ENCODE measurements at regions not wholly inside any gene's neighbourhood (a gene's known extent, or its start where the extent isn't known, plus 50 kb on each side); places are given as distances from the start of the nearest gene placed in this dataset.
"Not testable (repeated sequence)": the region's sequence is repeated elsewhere in the genome, so short reads cannot be mapped to it uniquely, and the experiment has no call there.

DNA sequence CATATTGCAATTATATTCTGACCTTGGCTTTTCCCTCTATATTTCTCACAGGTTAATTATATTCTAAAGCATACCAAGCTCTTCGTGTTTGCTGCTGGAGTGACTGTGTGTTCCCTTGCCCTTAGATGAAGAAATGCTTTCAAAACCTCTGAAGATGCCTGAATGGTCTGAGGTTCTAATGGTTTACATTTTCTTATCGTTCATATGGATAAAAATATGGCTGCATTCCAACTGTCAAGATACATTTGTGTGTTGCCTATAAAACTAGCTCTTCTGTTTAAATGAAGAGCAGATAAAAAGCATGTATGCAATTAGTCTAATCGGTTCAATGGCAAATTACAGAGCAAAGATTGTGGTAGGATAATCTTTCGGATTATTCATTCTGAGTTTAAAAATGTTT lies 68.4 kb upstream of the ANKRD10 start:
- TF ChIP-seq, protein P1, sequence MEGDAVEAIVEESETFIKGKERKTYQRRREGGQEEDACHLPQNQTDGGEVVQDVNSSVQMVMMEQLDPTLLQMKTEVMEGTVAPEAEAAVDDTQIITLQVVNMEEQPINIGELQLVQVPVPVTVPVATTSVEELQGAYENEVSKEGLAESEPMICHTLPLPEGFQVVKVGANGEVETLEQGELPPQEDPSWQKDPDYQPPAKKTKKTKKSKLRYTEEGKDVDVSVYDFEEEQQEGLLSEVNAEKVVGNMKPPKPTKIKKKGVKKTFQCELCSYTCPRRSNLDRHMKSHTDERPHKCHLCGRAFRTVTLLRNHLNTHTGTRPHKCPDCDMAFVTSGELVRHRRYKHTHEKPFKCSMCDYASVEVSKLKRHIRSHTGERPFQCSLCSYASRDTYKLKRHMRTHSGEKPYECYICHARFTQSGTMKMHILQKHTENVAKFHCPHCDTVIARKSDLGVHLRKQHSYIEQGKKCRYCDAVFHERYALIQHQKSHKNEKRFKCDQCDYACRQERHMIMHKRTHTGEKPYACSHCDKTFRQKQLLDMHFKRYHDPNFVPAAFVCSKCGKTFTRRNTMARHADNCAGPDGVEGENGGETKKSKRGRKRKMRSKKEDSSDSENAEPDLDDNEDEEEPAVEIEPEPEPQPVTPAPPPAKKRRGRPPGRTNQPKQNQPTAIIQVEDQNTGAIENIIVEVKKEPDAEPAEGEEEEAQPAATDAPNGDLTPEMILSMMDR (conservative IDR thresholded peaks at IDR 0.05; ENCODE audit: control insufficient read depth, insufficient read depth, low read depth, low read length): no peak
- no peak for DNase-seq (ENCODE audit: low read depth)
- no peak overlapping the region for H3K4me3 ChIP-seq (ENCODE audit: control insufficient read depth, low read depth, low read length)

DNA sequence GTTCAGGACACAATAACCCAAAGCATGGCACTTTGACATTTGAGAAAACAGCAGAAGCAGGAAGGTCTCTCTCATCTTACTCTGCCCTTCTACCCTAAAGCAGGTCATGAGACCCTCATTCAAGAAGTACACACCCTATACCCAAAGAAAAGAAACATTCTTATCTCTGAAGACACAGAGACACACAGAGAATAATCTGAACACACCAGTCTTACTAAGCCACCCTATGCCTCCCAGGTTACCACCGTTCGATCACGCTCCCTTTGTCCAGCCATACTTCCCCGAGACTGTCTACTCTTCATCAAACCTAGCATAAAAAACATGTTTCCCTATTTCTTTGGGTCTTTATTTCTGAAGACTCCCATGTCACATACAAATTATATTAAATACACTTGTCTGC lies 66.5 kb upstream of the ANKRD10 start:
- TF ChIP-seq, protein P1 (conservative IDR thresholded peaks at IDR 0.05; ENCODE audit: control insufficient read depth, insufficient read depth, low read depth, low read length): no peak
- no peak for DNase-seq (ENCODE audit: low read depth)

DNA sequence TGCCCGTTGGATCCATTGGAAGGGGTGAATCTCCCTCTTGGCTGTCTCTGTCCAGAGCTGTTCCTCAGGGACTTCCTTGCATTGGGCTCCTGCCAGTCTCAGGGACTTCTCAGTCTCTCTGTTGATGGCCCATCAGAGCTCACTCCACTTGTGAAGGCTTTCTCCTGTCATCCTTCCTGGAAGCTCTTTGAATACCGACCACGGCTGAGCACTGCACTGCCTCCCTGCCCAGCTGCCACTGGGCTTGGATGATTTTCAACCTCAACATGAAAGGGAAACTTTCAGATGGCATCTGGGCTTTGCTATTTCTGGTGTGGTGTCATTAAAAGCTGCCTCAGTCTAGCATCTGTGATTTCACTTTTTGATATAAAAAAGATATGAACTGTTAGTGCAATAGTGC lies 66.1 kb upstream of the ANKRD10 start:
- no peak for DNase-seq (ENCODE audit: low read depth)
- TF ChIP-seq, protein P1 (conservative IDR thresholded peaks at IDR 0.05; ENCODE audit: control insufficient read depth, insufficient read depth, low read depth, low read length): no peak
- no peak overlapping the region for H3K4me3 ChIP-seq (ENCODE audit: control insufficient read depth, low read depth, low read length)

More for the DNA sequence above, 66.5 kb upstream of the ANKRD10 start:
- no peak overlapping the region for H3K4me3 ChIP-seq (ENCODE audit: control insufficient read depth, low read depth, low read length)

DNA sequence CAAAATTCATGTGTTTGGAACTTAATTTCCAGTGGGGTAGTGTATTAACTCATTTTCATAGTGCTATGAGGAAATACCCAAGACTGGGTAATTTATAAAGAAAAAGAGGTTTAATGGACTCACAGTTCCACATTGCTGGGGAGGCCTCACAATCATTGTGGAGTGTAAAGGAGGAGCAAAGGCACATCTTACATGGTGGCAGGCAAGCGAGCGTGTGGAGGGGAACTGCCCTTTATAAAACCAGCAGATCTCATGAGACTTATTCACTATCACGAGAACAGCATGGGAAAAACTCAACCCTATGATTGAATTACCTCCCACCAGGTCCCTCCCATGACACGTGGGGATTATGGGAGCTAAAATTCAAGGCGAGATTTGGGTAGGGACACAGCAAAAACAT lies 64.3 kb upstream of the ANKRD10 start:
- not testable (repeated sequence) for H3K4me3 ChIP-seq (ENCODE audit: control insufficient read depth, low read depth, low read length); DNase-seq (ENCODE audit: low read depth)

DNA sequence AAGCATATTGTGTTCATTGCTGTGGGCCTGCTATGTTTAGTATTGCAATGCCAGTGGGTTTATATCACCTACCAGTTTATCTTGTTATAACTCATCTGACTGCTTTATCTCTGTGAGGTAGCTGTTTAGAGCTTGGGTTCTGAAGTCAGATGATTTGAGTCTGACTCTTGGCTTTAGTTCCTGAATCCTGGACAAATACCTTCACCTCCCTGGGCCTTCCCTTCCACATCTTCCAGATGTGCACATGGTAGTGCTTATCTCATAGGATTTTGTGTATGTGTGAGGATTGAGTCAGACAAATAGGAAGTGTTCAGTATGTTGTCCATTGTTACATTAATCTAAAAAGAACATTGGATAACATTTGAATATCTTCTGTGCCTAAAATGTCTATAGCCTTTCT lies 63.5 kb upstream of the ANKRD10 start:
- DNase-seq (ENCODE audit: low read depth): no peak
- TF ChIP-seq, protein P1 (conservative IDR thresholded peaks at IDR 0.05; ENCODE audit: control insufficient read depth, insufficient read depth, low read depth, low read length): no peak

DNA sequence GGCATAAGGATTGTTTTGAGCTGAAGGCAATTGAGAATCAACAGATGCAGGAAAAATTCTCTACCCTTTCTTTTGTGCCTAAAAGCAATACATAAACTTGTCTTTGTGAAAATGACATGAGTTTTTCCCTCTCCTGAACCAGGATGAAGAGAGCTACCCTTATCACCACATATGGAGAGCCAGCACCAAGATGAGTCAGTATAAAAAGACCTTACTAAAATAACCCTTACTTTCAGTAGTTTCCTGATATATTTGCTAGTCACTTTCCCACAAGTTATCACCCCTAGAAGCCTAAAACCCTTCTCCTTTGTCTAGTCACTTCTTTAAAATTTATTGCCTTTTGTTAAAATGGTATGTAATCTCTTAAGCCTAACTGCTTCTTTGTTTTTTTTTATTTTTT lies 61.9 kb upstream of the ANKRD10 start:
- H3K4me3 ChIP-seq (ENCODE audit: control insufficient read depth, low read depth, low read length): no peak overlapping the region
- no peak for DNase-seq (ENCODE audit: low read depth)
- TF ChIP-seq, protein P1 (conservative IDR thresholded peaks at IDR 0.05; ENCODE audit: control insufficient read depth, insufficient read depth, low read depth, low read length): no peak

More for the DNA sequence above, 63.5 kb upstream of the ANKRD10 start:
- no peak overlapping the region for H3K4me3 ChIP-seq (ENCODE audit: control insufficient read depth, low read depth, low read length)

DNA sequence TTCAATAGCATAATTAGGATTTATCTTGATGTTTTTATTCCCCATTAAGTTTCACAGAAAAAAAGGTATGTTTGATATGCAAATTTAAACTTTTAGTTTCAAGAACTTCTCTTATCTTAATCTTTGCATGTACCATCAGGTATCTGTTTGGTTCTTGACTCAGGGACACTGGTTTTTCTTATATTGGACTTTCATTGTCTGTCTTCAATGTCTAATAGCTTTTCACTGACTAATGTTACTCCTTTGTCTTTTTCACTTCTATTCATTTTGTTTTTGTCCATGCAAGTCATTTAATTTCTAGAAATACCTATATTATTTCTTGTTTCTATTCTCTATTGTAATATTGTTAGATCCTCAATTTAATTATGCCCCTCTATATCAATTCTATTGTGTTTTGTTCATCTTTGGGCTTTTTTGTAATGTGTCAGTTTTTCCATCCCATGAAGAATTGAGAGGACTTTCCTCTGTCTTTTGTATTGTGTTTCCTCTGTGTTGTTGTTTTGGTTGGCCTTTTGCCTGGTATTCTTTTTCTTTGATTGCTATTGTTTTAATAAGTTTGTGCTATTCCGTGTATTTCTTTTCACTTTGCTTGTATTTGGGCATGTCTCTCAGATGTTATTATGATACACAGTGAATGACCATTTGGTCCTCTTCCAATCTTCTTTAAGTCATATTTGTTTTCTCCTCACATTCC lies 58.3 kb upstream of the ANKRD10 start:
- TF ChIP-seq, protein P1 (conservative IDR thresholded peaks at IDR 0.05; ENCODE audit: control insufficient read depth, insufficient read depth, low read depth, low read length): no peak
- no peak for DNase-seq (ENCODE audit: low read depth)

More for the DNA sequence above, 58.3 kb upstream of the ANKRD10 start:
- H3K4me3 ChIP-seq (ENCODE audit: control insufficient read depth, low read depth, low read length): no peak overlapping the region

All from fibroblast of mammary gland (primary cell).